GM12892 (cell line): ENCODE measurements at regions not wholly inside any gene's neighbourhood (a gene's known extent, or its start where the extent isn't known, plus 50 kb on each side); places are given as distances from the start of the nearest gene placed in this dataset.
A peak's percentile ranks its signal among the peaks of the same experiment; 100 is the strongest.

ENCODE experiments used
- DNase-seq: peaks from one replicate; pipeline ENCODE4 v3.0.0; 2011; ENCODE audit not compliant: insufficient read length
- FAIRE-seq: peaks from 2 replicates; lab custom pipeline; 2011; peaks lifted over from hg19 to GRCh38; lab: Jason Lieb, UNC
- POLR2A ChIP-seq: IDR thresholded peaks from 2 replicates; pipeline ENCODE4 v1.6.1; 2011; ENCODE audit warnings: low read depth, low read length, control low read depth
- POLR2AphosphoS5 ChIP-seq: IDR thresholded peaks from 2 replicates; pipeline ENCODE4 v1.6.1; 2011; ENCODE audit warnings: low read depth, low read length, control low read depth
- TAF1 ChIP-seq: IDR thresholded peaks from 2 replicates; pipeline ENCODE4 v1.6.1; 2011; ENCODE audit warnings: low read depth, mild to moderate bottlenecking, control low read depth, low read length, borderline replicate concordance

GRCh38 chrX:9257718-9258420 lies 207.0 kb upstream of the TBL1X start:
- TF ChIP-seq TAF1: no peak
- TF ChIP-seq POLR2AphosphoS5: no peak
- no peak for TF ChIP-seq POLR2A
- DNase-seq: no peak
- no peak for FAIRE-seq

- FAIRE-seq (no peak), DNase-seq (no peak)
- TF ChIP-seq TAF1 (no peak), POLR2AphosphoS5 (no peak), POLR2A (no peak)
Observed at GRCh38 chrX:9258421-9259104, 206.3 kb upstream of the TBL1X start.

GRCh38 chrX:9260603-9261002 lies 204.3 kb upstream of the TBL1X start:
- no peak for FAIRE-seq
- no peak for DNase-seq
- TF ChIP-seq POLR2A (no peak), POLR2AphosphoS5 (no peak), TAF1 (no peak)

- FAIRE-seq: no peak
- TF ChIP-seq TAF1: no peak
- no peak for TF ChIP-seq POLR2A
- TF ChIP-seq POLR2AphosphoS5: no peak
- no peak for DNase-seq
Observed at GRCh38 chrX:9267415-9267814, 197.4 kb upstream of the TBL1X start.

GRCh38 chrX:9269134-9269533 lies 195.7 kb upstream of the TBL1X start:
- no peak for TF ChIP-seq TAF1
- TF ChIP-seq POLR2A: no peak
- no peak for TF ChIP-seq POLR2AphosphoS5
- FAIRE-seq (peak; percentile 5), DNase-seq (no peak)

- no peak for DNase-seq
- FAIRE-seq: no peak
Observed at GRCh38 chrX:9271789-9272525, 192.9 kb upstream of the TBL1X start.

GRCh38 chrX:9273744-9274143 lies 191.1 kb upstream of the TBL1X start:
- no peak for FAIRE-seq
- no peak for DNase-seq
- no peak for TF ChIP-seq TAF1

More at GRCh38 chrX:9271789-9272525, 192.9 kb upstream of the TBL1X start:
- TF ChIP-seq POLR2AphosphoS5 (no peak), TAF1 (no peak), POLR2A (no peak)

- FAIRE-seq (no peak), DNase-seq (no peak)
- TF ChIP-seq POLR2AphosphoS5: no peak
- no peak for TF ChIP-seq TAF1
- TF ChIP-seq POLR2A: no peak
Observed at GRCh38 chrX:9278475-9279233, 186.2 kb upstream of the TBL1X start.

- no peak for DNase-seq
- TF ChIP-seq POLR2AphosphoS5 (no peak), TAF1 (no peak), POLR2A (no peak)
- no peak for FAIRE-seq
Observed at GRCh38 chrX:9279234-9279544, 185.7 kb upstream of the TBL1X start.

GRCh38 chrX:9280831-9281230 lies 184.0 kb upstream of the TBL1X start:
- no peak for FAIRE-seq
- DNase-seq: no peak
- no peak for TF ChIP-seq POLR2A
- TF ChIP-seq TAF1: no peak
- no peak for TF ChIP-seq POLR2AphosphoS5

- no peak for FAIRE-seq
- no peak for DNase-seq
- TF ChIP-seq POLR2AphosphoS5: no peak
Observed at GRCh38 chrX:9282325-9282724, 182.5 kb upstream of the TBL1X start.

- FAIRE-seq: no peak
- TF ChIP-seq TAF1 (no peak), POLR2A (no peak), POLR2AphosphoS5 (no peak)
- DNase-seq: no peak
Observed at GRCh38 chrX:9285342-9285771, 179.5 kb upstream of the TBL1X start.
